ENCODE measurements at regions not wholly inside any gene's neighbourhood (a gene's known extent, or its start where the extent isn't known, plus 50 kb on each side); places are given as distances from the start of the nearest gene placed in this dataset.
"Not testable (repeated sequence)": the region's sequence is repeated elsewhere in the genome, so short reads cannot be mapped to it uniquely, and the experiment has no call there.

GRCh38 chr20:16842486-16843120 lies 94.4 kb downstream of the OTOR start:
- Mint-ChIP-seq H3K9me3 (no peaks in the 10 kb centered on the region), H3K36me3 (no peaks in the 10 kb centered on the region), H3K4me1 (no peaks in the 10 kb centered on the region), H3K27me3 (no peaks in the 10 kb centered on the region), H3K4me3 (no peak overlapping the region), H3K27ac (no peak overlapping the region)
- no peak for DNase-seq (ENCODE audit: low spot score in 2 of 2)
- ATAC-seq (ENCODE audit: low read depth) = no peak

GRCh38 chr20:16844406-16844805 lies 96.2 kb downstream of the OTOR start:
- H3K27me3 Mint-ChIP-seq = no peaks in the 10 kb centered on the region

GRCh38 chr20:16846006-16846405 lies 97.8 kb downstream of the OTOR start:
- Mint-ChIP-seq H3K27ac (no peak overlapping the region), H3K27me3 (no peaks in the 10 kb centered on the region), H3K9me3 (peaks cover 1% of the 10 kb centered on the region), H3K36me3 (no peaks in the 10 kb centered on the region), H3K4me3 (no peak overlapping the region), H3K4me1 (no peaks in the 10 kb centered on the region)
- ATAC-seq (ENCODE audit: low read depth) (no peak), DNase-seq (ENCODE audit: low spot score in 2 of 2) (no peak)

More at GRCh38 chr20:16844406-16844805, 96.2 kb downstream of the OTOR start:
- DNase-seq (ENCODE audit: low spot score in 2 of 2) (no peak), ATAC-seq (ENCODE audit: low read depth) (no peak)
- Mint-ChIP-seq H3K9me3 (no peaks in the 10 kb centered on the region), H3K36me3 (no peaks in the 10 kb centered on the region), H3K4me1 (no peaks in the 10 kb centered on the region), H3K4me3 (no peak overlapping the region), H3K27ac (no peak overlapping the region)

- H3K27me3 Mint-ChIP-seq = no peaks in the 10 kb centered on the region
Observed at GRCh38 chr20:16848061-16848460, 99.9 kb downstream of the OTOR start.

GRCh38 chr20:16848526-16848925 lies 100.4 kb downstream of the OTOR start:
- H3K36me3 Mint-ChIP-seq = no peaks in the 10 kb centered on the region
- no peak overlapping the region for H3K4me3 Mint-ChIP-seq
- ATAC-seq (ENCODE audit: low read depth) = no peak
- no peak overlapping the region for H3K27ac Mint-ChIP-seq
- peaks cover 7% of the 10 kb centered on the region for H3K9me3 Mint-ChIP-seq
- no peaks in the 10 kb centered on the region for H3K27me3 Mint-ChIP-seq
- no peak for DNase-seq (ENCODE audit: low spot score in 2 of 2)
- H3K4me1 Mint-ChIP-seq = no peaks in the 10 kb centered on the region

More at GRCh38 chr20:16848061-16848460, 99.9 kb downstream of the OTOR start:
- Mint-ChIP-seq H3K4me1 (no peaks in the 10 kb centered on the region), H3K27ac (no peak overlapping the region), H3K36me3 (no peaks in the 10 kb centered on the region), H3K4me3 (no peak overlapping the region), H3K9me3 (peaks cover 7% of the 10 kb centered on the region)
- no peak for DNase-seq (ENCODE audit: low spot score in 2 of 2)
- ATAC-seq (ENCODE audit: low read depth) = no peak

- ATAC-seq (ENCODE audit: low read depth) = no peak
- H3K4me1 Mint-ChIP-seq = no peaks in the 10 kb centered on the region
- no peak overlapping the region for H3K4me3 Mint-ChIP-seq
- H3K9me3 Mint-ChIP-seq = peaks cover 4% of the 10 kb centered on the region
- no peaks in the 10 kb centered on the region for H3K36me3 Mint-ChIP-seq
- DNase-seq (ENCODE audit: low spot score in 2 of 2) = no peak
- H3K27me3 Mint-ChIP-seq = peaks cover 3% of the 10 kb centered on the region
- no peak overlapping the region for H3K27ac Mint-ChIP-seq
Observed at GRCh38 chr20:16860914-16861313, 112.8 kb downstream of the OTOR start.

GRCh38 chr20:16861708-16862107 lies 113.5 kb downstream of the OTOR start:
- no peaks in the 10 kb centered on the region for H3K36me3 Mint-ChIP-seq
- no peak overlapping the region for H3K27ac Mint-ChIP-seq
- H3K4me3 Mint-ChIP-seq = no peak overlapping the region
- H3K4me1 Mint-ChIP-seq = no peaks in the 10 kb centered on the region
- ATAC-seq (ENCODE audit: low read depth) (no peak), DNase-seq (ENCODE audit: low spot score in 2 of 2) (no peak)
- H3K27me3 Mint-ChIP-seq = peaks cover 3% of the 10 kb centered on the region
- peaks cover 4% of the 10 kb centered on the region for H3K9me3 Mint-ChIP-seq

GRCh38 chr20:16863303-16863702 lies 115.1 kb downstream of the OTOR start:
- H3K4me1 Mint-ChIP-seq = no peaks in the 10 kb centered on the region
- H3K27me3 Mint-ChIP-seq = peaks cover 3% of the 10 kb centered on the region
- H3K36me3 Mint-ChIP-seq = no peaks in the 10 kb centered on the region
- peaks cover 2% of the 10 kb centered on the region for H3K9me3 Mint-ChIP-seq
- DNase-seq (ENCODE audit: low spot score in 2 of 2) (no peak), ATAC-seq (ENCODE audit: low read depth) (no peak)
- no peak overlapping the region for H3K27ac Mint-ChIP-seq
- H3K4me3 Mint-ChIP-seq = no peak overlapping the region

GRCh38 chr20:16864069-16864468 lies 115.9 kb downstream of the OTOR start:
- no peak for DNase-seq (ENCODE audit: low spot score in 2 of 2)
- no peak overlapping the region for H3K4me3 Mint-ChIP-seq
- no peaks in the 10 kb centered on the region for H3K27me3 Mint-ChIP-seq
- peaks cover 4% of the 10 kb centered on the region for H3K9me3 Mint-ChIP-seq
- H3K4me1 Mint-ChIP-seq = no peaks in the 10 kb centered on the region
- H3K36me3 Mint-ChIP-seq = no peaks in the 10 kb centered on the region
- ATAC-seq (ENCODE audit: low read depth) = no peak
- no peak overlapping the region for H3K27ac Mint-ChIP-seq

- Mint-ChIP-seq H3K9me3 (peaks cover 4% of the 10 kb centered on the region), H3K27me3 (no peaks in the 10 kb centered on the region), H3K36me3 (no peaks in the 10 kb centered on the region), H3K4me1 (no peaks in the 10 kb centered on the region), H3K4me3 (no peak overlapping the region), H3K27ac (no peak overlapping the region)
- ATAC-seq (ENCODE audit: low read depth) (no peak), DNase-seq (ENCODE audit: low spot score in 2 of 2) (no peak)
Observed at GRCh38 chr20:16864963-16865362, 116.8 kb downstream of the OTOR start.

GRCh38 chr20:16865406-16865805 lies 117.2 kb downstream of the OTOR start:
- Mint-ChIP-seq H3K4me3 (no peak overlapping the region), H3K36me3 (no peaks in the 10 kb centered on the region), H3K27ac (no peak overlapping the region), H3K4me1 (no peaks in the 10 kb centered on the region), H3K27me3 (no peaks in the 10 kb centered on the region), H3K9me3 (peaks cover 4% of the 10 kb centered on the region)
- DNase-seq (ENCODE audit: low spot score in 2 of 2) = no peak
- ATAC-seq (ENCODE audit: low read depth) = no peak

GRCh38 chr20:16873124-16873523 lies 125.0 kb downstream of the OTOR start:
- not testable (repeated sequence) for H3K4me1 Mint-ChIP-seq; H3K27me3 Mint-ChIP-seq; DNase-seq (ENCODE audit: low spot score in 2 of 2); H3K9me3 Mint-ChIP-seq; H3K4me3 Mint-ChIP-seq; H3K27ac Mint-ChIP-seq; H3K36me3 Mint-ChIP-seq; ATAC-seq (ENCODE audit: low read depth)

GRCh38 chr20:16877053-16877554 lies 128.9 kb downstream of the OTOR start:
- Mint-ChIP-seq H3K27ac (no peak overlapping the region), H3K4me3 (no peak overlapping the region), H3K9me3 (peaks cover 3% of the 10 kb centered on the region), H3K36me3 (no peaks in the 10 kb centered on the region), H3K27me3 (no peaks in the 10 kb centered on the region), H3K4me1 (no peaks in the 10 kb centered on the region)
- ATAC-seq (ENCODE audit: low read depth) = no peak
- DNase-seq (ENCODE audit: low spot score in 2 of 2) = no peak

- H3K4me3 Mint-ChIP-seq = no peak overlapping the region
- H3K27ac Mint-ChIP-seq = no peak overlapping the region
- DNase-seq (ENCODE audit: low spot score in 2 of 2) = no peak
- H3K4me1 Mint-ChIP-seq = no peaks in the 10 kb centered on the region
- H3K36me3 Mint-ChIP-seq = no peaks in the 10 kb centered on the region
- H3K27me3 Mint-ChIP-seq = peaks cover 6% of the 10 kb centered on the region
- no peak for ATAC-seq (ENCODE audit: low read depth)
- H3K9me3 Mint-ChIP-seq = peaks cover 2% of the 10 kb centered on the region
Observed at GRCh38 chr20:16885746-16886145, 137.6 kb downstream of the OTOR start.

- no peak overlapping the region for H3K27ac Mint-ChIP-seq
- ATAC-seq (ENCODE audit: low read depth) (no peak), DNase-seq (ENCODE audit: low spot score in 2 of 2) (no peak)
- no peak overlapping the region for H3K4me3 Mint-ChIP-seq
- H3K9me3 Mint-ChIP-seq = peaks cover 1% of the 10 kb centered on the region
- H3K27me3 Mint-ChIP-seq = no peaks in the 10 kb centered on the region
- H3K36me3 Mint-ChIP-seq = no peaks in the 10 kb centered on the region
- H3K4me1 Mint-ChIP-seq = no peaks in the 10 kb centered on the region
Observed at GRCh38 chr20:16898433-16898832, 150.3 kb downstream of the OTOR start.
